GM11168 (cell line): ENCODE measurements at regions not wholly inside any gene's neighbourhood (a gene's known extent, or its start where the extent isn't known, plus 50 kb on each side); places are given as distances from the start of the nearest gene placed in this dataset.
"Not testable (repeated sequence)": the region's sequence is repeated elsewhere in the genome, so short reads cannot be mapped to it uniquely, and the experiment has no call there.

Experiments used
- in situ Hi-C: fragments of 300-500 bp; cut with MboI; formaldehyde crosslinking; loops from one replicate; pipeline ENCODE4 v1.12.0; 2022; ENCODE audit warnings: low sequenced_read_pairs; ENCODE audit not compliant: unreplicated experiment

GRCh38 chr6:112833581-112834131, 486.5 kb downstream of the RFPL4B start:
- in situ Hi-C loops = no loop called here

- in situ Hi-C loops = loop anchor here (5.0 kb wide), 1 partner anchor 33 kb away; no protein-coding TSS in a partner anchor
Measured at GRCh38 chr6:112835078-112835477, 487.9 kb downstream of the RFPL4B start.

GRCh38 chr6:112839525-112839961, 492.4 kb downstream of the RFPL4B start:
- in situ Hi-C loops = loop anchor here (5.0 kb wide), 1 partner anchor 37 kb away; no protein-coding TSS in a partner anchor

GRCh38 chr6:112841553-112842329, 494.6 kb downstream of the RFPL4B start:
- in situ Hi-C loops = no loop called here

GRCh38 chr6:112842330-112842685, 495.2 kb downstream of the RFPL4B start:
- in situ Hi-C loops = no loop called here

GRCh38 chr6:112846681-112847080, 499.6 kb downstream of the RFPL4B start:
- in situ Hi-C loops = no loop called here

- in situ Hi-C loops = no loop called here
Measured at GRCh38 chr6:112851146-112851545, 504.0 kb downstream of the RFPL4B start.

GRCh38 chr6:112853162-112853561, 506.0 kb downstream of the RFPL4B start:
- in situ Hi-C loops = no loop called here

- in situ Hi-C loops = no loop called here
Measured at GRCh38 chr6:112863753-112864152, 516.6 kb downstream of the RFPL4B start.

GRCh38 chr6:112865131-112865530, 518.0 kb downstream of the RFPL4B start:
- in situ Hi-C loops = no loop called here

- in situ Hi-C loops = no loop called here
Measured at GRCh38 chr6:112874881-112875280, 527.8 kb downstream of the RFPL4B start.

GRCh38 chr6:112877134-112878100, 530.3 kb downstream of the RFPL4B start:
- in situ Hi-C loops = no loop called here

GRCh38 chr6:112879920-112880413, 532.8 kb downstream of the RFPL4B start:
- in situ Hi-C loops = no loop called here

GRCh38 chr6:112881027-112881426, 533.9 kb downstream of the RFPL4B start:
- in situ Hi-C loops = no loop called here

- in situ Hi-C loops = no loop called here
Measured at GRCh38 chr6:112881828-112882780, 535.0 kb downstream of the RFPL4B start.

GRCh38 chr6:112883095-112883494, 536.0 kb downstream of the RFPL4B start:
- in situ Hi-C loops = no loop called here

GRCh38 chr6:112886415-112886814, 539.3 kb downstream of the RFPL4B start:
- in situ Hi-C loops = no loop called here

GRCh38 chr6:112887424-112887823, 540.3 kb downstream of the RFPL4B start:
- in situ Hi-C loops = not testable (repeated sequence)

- in situ Hi-C loops = no loop called here
Measured at GRCh38 chr6:112899541-112899940, 552.4 kb downstream of the RFPL4B start.
